Stimulated activated CD4-positive, alpha-beta T cell treated with anti-CD3 and anti-CD28 coated beads, Interleukin-4, amount 100 ng/mL, for 48 hours (primary cell): ENCODE measurements at regions not wholly inside any gene's neighbourhood (a gene's known extent, or its start where the extent isn't known, plus 50 kb on each side); places are given as distances from the start of the nearest gene placed in this dataset.
"Not testable (repeated sequence)": the region's sequence is repeated elsewhere in the genome, so short reads cannot be mapped to it uniquely, and the experiment has no call there.

ENCODE experiments used
- DNase-seq, 2 donors: peaks; one replicate each; pipeline ENCODE4 v3.0.0-alpha.2; 2020; ENCODE audit warnings: low read depth in 2 of 2

DNA sequence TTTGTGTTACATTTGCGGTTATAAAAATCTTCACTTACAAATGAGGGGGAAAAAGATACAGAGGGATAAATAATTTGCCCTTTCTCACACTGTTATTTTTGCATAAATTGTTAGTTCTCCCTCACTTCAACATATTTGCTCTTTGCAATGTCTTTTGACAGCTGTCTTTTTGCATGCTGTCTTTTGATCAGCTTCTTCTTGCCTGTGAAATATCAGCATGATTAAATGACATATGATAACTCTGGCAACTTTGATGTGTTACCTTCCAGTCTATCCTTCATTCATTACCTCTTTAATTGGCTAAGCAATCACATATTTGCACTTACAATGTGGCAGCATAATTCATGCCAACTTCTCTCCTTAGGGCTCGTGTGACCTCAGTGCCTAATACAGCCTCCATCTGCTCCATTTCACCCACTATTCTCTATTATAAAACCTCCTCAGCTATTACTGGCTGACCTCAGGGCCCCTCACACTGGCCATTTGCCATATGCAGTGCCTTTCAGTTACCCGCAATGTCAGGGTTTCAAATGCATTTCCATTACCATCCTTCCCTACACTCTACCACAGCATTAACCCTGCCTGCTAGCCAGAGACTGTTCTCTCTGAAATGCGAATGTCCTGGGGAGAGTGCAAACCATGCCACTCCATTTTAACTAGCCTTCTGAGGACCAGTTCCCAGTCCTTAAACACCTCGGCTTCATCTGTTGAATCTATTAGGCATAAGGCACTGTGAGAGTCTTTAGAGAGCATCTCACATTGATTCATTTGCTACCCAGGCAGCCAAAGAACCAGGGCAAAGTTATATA is 1056.6 kb upstream of the CHAC2 start:
- DNase-seq, result no peak

DNA sequence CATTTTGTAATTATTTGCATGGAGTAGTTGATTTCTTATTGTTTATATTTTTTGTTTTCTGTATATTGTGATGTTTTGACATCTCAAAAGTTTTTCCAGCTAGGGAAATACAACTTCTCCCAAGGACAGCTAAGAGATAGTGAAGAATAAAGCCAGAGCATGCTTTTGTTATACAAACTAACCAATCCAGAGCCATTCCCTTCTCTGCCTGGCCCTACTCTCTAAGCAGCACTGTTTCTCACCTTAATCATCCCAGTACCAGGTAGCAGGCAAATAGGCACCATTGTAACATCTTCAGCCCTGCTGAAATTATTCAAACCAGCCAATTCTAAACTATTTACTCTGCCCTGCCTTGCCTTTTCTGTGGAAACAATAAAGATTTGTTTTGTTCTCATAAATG is 1063.4 kb upstream of the CHAC2 start:
- no peak for DNase-seq

- no peak for DNase-seq
Observed at GRCh38 chr2:52703004-52703403, 1064.6 kb upstream of the CHAC2 start.

GRCh38 chr2:52698408-52698807 is 1069.2 kb upstream of the CHAC2 start:
- no peak for DNase-seq

GRCh38 chr2:52697690-52698089 is 1069.9 kb upstream of the CHAC2 start:
- DNase-seq, result no peak

DNA sequence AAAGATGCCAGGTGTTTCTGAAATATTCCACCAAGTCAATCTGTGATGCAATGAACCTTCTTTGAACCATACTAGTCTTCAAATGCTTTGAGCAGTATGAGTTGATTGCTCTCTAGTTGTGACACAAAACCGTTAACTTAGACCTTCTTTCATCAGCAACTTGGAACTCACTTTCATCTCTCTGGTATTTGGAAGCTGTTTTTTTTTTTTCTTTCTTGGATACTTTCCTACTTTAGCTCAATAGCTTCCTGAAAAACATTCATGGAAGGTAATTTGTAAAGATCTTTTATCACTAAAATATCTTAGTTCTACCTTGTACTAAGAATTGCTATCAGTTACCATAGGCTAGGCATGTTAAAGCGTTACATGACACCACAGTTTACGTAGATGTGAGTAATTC is 1071.9 kb upstream of the CHAC2 start:
- DNase-seq, result no peak

DNA sequence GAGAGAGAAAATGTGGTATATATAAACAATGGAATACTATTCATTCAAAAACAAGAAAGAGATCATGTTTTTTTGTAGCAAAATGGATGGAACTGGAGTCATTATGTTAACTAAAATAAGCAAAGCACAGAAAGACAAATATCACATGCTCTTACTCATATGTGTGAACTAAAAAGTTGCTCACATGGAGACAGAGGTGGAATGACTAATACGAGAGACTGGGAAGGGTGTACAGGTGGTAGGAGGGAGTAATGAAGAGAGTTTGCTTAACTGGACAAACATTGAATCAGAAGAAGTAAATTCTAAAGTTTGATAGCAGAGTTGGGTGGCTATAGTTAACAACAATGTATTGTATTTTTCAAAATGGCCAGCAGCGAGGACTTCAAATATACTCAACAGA is 1080.7 kb upstream of the CHAC2 start:
- no peak for DNase-seq

- DNase-seq, result no peak
Observed at GRCh38 chr2:52676056-52676455, 1091.5 kb upstream of the CHAC2 start.

- no peak for DNase-seq
Observed at GRCh38 chr2:52668724-52669123, 1098.9 kb upstream of the CHAC2 start.

DNA sequence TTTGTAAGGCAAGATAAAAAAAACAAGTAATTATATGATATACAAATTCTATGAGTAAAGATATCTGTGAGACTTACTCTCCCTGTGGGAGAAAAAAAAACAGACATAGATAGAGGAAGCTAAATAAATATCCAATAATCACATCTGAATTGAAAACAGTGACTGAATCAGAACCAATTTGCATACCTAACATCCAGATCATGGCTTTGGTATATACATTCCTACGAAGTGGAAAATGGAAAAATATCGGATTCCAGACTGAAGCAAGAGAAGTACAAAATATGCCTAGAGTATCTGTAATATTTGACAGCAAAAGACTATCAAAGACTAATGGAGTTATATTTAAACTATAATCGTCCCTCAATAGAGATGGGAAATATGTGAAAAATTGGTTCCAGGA is 1108.1 kb upstream of the CHAC2 start:
- no peak for DNase-seq

GRCh38 chr2:52658598-52658997 is 1109.0 kb upstream of the CHAC2 start:
- no peak for DNase-seq

DNA sequence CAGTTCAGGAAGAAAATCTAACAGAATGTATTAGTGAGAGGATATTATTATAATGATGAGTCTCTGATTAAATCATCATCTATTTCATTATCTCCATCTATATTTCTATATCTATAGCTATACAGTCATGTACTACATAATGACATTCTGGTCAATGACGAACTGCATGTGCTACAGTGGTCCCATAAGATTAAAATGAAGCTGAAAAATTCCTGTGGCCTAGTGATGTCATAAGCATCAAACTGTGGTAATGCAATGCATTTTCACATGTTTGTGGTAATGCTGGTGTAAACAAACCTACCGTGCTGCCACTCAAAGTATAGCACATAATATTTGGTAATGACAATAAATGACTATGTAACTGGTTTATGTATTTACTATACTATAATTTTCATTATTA is 1127.9 kb upstream of the CHAC2 start:
- DNase-seq, result no peak

DNA sequence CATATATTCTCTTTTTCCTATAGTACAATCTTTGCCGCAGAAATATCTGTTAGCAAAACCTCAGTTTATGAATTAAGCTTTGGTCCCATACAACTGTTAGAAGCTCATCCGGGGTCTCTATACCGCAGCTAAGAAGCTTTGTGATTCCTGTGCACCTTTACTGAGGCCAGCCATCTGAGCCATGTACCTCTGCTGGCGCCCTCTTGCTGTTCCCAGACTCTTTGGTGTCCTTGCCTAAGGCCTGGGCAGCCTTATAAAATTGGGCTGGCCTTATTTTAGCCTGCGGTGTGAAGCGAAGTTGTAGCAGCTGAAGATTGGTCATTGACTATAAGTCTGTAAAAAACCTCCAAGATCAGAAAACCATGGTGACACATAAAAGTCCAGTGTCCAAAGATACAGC is 1135.1 kb upstream of the CHAC2 start:
- no peak for DNase-seq

- DNase-seq, result no peak
Observed at GRCh38 chr2:52629944-52630343, 1137.7 kb upstream of the CHAC2 start.

DNA sequence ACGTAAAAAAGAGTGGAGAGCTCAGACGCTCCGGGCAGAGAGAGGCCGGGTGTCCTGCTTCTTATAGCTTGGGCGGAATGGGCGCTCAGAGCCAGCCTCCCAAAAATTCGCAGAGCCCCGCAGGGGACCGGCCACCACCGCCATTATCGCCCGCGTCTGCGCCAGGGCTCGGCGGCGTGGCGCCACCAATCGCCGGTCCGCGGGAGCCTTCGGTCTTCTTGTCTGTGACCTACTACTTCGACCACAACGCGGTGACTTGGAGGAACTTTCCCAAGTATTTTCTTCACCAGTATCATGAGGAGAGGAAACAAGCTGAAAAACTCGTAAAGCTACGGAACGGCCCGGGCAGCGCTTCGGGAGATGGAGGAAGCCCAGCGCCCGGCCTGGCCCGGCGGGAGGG is 1138.1 kb upstream of the CHAC2 start:
- no peak for DNase-seq

- no peak for DNase-seq
Observed at GRCh38 chr2:52622266-52622665, 1145.3 kb upstream of the CHAC2 start.

GRCh38 chr2:52613064-52613463 is 1154.5 kb upstream of the CHAC2 start:
- no peak for DNase-seq

DNA sequence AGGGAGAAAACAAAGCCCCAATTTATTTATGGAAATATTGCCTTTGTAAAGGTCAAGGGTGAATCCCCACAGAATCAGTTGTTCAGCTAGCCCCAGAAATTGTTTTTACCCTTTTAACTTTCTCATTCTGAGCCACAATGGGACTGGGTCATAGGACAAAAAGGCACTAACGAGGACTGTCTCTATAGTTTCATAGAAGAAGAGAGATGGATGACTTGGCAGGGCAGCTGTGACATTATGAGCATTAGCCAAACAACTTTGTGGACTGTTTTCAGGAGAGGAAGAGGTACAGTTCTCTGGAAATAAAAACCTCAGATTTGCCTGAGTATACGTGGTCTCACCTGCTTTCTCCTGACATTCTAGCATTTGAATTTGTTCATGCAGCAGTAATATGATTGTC is 1155.8 kb upstream of the CHAC2 start:
- DNase-seq, result no peak

DNA sequence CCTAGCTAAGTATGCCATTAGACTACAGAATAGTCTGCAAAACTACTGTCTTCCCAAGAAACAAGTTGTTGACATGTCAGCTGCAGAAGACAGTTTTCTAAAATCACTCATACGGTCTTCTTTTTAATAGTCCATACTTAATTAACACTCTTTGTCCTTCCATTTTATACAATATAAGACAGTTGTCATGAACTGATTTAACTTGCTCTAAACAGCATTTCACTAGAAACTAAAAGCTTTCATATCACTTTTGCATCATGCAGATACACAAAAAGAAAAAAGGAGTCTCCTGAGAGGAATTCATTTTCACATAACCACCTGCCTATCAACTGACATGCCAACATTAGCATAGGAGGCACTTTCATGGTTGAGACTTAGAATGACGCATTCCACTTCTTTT is 1159.6 kb upstream of the CHAC2 start:
- no peak for DNase-seq

DNA sequence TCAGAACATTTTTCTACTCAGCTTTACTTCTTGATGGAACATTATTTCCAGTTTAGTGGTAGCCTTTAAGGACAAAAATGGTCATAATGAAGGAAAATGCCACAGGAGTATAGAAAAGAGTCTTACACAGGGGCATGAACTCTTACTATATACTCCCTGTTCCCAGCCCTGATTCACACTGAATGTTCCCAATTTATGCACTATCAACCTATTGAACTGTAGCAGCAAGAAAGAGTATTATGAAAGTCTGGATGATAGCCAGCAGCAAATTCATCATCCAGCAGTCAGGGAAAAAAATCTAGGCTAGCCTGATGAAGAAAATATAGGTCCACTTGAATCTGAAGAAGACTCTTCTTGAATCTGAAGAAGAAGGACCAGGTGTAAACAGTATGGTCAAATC is 1170.3 kb upstream of the CHAC2 start:
- DNase-seq, result no peak

DNA sequence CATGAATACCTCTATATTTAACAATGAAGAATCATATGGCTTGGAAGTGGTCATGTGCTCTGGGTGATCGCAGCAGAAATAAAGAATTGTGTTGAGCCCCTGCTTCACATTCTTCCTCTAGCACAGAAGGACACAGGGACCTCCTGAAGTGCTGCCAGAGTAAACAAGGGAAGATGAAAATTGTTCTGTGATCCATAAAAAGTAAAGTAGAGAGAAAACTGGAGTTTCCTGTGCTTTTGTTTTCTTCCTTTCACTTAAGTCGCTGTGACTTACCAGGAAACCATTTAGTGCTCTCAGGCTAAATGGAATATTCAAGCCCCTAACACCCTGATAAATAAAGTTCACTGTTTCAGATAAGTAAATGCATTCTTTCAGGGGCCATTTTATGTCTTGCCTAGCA is 1173.6 kb upstream of the CHAC2 start:
- no peak for DNase-seq

DNA sequence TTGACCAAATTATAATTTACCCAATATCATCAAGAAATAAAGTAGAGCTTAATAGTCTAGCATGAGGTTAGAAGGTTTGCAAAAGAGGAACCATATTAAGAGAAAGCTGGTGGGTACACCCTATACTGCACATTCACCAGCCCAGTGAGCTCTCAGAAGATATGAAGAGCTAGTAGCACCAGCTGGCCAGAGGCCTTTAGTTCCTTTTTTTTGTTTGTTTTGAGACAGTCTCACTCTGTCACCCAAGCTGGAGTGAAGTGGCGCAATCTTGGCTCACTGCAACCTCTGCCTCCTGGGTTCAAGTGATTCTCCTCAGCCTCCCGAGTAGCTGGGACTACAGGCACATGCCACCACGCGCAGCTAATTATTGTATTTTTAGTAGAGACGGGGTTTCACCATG is 1183.5 kb upstream of the CHAC2 start:
- not testable (repeated sequence) for DNase-seq

DNA sequence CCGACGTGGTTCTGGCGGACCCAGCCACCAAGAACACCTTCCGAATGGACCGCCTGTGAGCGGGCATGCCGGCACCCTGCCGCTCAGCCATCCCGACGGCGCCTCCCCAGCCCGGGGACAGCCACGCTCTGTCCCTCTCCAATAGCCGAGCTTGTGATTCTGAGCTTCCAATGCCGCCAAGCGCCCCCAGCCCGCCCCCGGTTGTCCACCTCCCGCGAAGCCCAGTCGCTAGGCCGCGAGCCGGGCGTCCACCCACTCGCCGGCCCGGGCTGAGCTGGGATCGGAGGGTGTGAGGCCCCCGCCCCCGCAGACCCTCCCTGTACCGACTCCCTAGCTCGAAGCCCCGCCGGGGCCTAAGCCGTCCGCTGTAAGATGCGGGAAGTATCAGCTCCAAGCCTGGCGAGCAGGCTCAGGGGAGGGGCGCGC is 1195.1 kb upstream of the CHAC2 start:
- DNase-seq, result no peak
